GM19239 (cell line): ENCODE measurements at regions not wholly inside any gene's neighbourhood (a gene's known extent, or its start where the extent isn't known, plus 50 kb on each side); places are given as distances from the start of the nearest gene placed in this dataset.

Experiments
- DNase-seq: peaks from one replicate; pipeline ENCODE4 v3.0.0; 2011; ENCODE audit warnings: low spot score; ENCODE audit not compliant: insufficient read length
- FAIRE-seq: peaks from 2 replicates; lab custom pipeline; 2011; peaks lifted over from hg19 to GRCh38; lab: Jason Lieb, UNC

DNA sequence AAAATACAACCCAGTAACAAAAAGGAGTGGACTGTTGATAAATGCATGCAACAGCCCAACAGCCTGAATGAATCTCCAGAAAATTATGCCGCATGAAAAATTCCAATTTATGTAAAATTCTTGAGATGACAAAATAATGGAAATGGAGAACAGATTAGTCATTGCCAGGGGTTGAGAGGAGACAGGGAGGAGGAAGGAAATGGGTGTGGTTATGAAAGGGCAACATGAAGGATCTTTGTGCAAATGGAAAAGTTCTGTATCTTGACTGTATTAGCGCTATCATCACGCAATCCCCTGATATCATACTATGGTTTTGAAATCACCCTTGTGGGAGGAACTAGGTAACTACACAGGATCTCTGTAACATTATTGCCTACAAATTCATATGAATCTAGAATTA lies 1058.3 kb upstream of the RBFOX1 start:
- no peak for FAIRE-seq
- no peak for DNase-seq

DNA sequence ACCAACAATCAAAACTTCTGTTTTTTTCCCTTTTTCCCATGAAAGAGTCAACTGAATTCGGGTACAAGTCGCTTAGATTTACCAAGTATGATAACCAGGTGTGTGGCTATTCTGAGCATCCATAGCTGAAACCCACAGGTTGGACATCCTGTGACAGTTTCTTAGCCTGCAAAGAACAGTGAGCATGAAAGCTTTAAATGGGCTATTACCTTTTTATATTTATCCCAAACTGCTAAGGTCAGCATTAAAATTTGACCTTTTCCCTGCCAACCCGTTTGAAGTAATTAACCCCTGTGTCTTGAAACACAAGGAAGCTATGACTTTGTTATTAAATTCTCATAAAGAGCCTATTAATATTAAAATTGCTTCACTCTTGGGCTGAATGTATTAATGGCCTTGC lies 1065.0 kb upstream of the RBFOX1 start:
- FAIRE-seq (no peak), DNase-seq (no peak)

DNA sequence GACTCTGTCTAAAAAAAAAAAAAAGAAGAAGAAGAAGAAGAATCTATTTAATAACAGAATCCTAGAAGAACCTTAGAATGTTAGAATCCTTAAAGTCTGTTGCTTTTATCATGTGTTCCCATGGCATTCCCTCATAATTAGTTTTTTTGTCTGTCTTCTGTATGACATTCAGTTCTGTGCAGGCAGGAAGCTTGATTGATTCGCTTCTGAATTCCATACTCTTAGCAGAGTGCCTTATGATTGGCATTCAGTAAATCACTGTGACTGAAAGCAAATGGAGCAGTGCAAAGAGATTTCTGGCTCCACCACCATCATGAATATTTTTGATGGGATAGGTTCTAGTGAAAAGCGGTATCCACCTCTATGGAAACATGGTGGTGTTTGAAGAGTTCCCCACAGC lies 1065.9 kb upstream of the RBFOX1 start:
- FAIRE-seq (no peak), DNase-seq (no peak)

DNA sequence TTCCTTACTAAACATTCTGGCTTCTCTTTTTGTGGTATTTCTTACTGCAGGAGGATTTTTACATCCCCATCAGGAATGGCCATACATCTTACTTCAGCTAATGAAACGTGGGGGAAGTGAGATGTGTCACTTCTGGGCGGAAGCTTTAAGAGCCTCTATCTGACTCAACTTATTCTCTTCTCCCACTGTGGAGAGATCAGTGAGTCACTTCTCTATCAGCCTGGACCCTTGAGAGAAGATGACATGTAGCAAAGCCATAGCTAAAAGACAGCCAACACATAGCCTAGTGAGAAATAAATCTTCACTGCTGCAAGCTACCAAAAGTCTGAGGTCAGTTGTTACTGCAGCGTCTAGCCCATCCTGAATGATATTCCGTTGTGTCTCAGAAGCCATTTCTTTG lies 1066.7 kb upstream of the RBFOX1 start:
- FAIRE-seq: no peak
- no peak for DNase-seq

DNA sequence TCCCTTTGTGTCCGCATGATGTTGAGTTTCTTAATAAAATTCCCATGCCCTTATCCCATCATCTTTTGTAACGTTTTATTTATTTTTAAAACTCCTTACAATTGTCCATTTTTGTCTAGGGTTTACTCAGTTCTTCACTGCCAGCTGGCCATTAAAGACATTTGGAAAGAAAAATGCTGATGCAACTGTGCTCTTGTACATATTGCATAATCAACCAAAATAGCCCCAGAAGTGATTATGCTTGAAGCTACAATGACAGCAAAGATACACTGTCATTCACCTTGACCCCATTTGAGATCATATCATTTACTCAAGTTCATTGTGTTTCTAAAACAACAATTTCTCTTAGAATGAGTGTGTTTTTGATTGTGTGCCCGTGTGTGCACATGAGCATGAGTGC lies 1074.6 kb upstream of the RBFOX1 start:
- FAIRE-seq (no peak), DNase-seq (no peak)

DNA sequence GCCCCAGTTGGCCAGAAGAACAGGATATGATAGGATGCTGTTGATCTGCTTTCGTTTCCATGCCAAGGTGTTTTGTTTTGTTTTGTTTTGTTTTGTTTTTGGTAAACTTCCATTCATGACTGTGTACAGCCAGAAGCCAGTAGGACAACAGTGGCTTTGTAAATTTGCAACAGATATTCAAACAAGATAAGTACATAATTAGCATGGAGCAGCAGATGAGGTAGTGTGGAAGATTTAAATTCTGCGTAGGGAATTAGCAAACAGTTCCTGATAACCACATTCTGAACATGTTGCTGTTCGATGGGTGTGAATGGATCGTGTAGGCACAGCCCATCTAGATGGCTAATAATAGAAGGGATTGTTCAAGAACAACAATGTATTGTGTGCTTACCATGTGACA lies 1080.1 kb upstream of the RBFOX1 start:
- DNase-seq: no peak
- no peak for FAIRE-seq

DNA sequence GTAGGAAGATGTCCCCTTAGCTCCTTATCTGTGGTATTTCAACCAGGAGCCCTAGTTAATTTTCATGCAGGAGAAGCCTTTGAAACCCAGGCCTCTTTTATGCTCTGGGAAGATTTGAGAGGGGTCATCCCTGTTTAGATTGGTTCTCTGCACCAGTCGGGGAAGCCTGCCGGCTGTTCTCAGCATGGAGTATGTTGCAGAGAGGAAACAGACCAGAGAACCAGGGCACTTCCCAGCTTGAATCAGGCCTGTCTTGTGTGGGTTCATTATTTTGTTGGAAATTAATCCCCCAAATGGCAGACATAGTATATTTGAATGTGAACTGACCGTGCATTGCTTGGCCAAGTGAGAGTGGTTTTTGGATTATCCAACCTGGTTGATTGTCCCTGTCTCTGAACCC lies 1082.1 kb upstream of the RBFOX1 start:
- FAIRE-seq (no peak), DNase-seq (no peak)

DNA sequence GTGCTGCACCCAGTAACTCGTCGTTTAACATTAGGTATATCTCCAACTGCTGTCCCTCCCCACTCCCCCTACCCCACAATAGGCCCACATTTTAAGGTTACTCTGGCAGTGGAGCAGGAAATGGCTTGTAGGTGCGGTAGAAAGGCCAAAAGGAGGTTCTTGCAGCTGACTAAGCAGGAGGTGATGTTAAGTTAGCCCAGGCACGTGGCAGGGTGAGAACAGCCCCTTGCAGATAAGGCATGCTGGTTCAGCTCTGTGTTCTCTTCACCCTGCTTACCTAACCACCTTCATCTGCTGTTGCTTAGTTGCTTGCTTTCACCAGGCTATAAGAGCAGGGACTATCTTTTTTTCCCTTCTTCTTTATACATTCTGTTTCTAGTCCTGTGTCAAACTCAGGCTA lies 1082.8 kb upstream of the RBFOX1 start:
- DNase-seq (no peak), FAIRE-seq (no peak)

DNA sequence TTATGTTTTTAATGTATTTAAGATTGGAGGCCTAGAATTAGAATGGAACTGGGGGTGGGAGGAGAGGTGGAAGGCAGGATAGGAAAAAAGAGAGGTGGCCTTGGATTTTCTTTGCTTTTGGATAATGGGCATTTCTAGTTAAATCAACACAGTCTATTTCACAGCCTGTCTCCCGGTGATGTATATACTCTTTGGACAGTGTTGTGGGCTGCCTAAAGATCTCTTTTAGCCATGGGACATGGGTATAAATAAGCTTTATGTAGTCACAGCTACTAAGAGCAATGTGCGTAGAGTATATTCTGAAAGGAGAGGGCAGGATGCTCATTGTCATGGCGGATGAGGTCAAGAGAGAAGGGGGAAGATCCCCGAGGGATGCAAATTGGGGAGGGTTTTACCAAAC lies 1084.4 kb upstream of the RBFOX1 start:
- FAIRE-seq (no peak), DNase-seq (no peak)

DNA sequence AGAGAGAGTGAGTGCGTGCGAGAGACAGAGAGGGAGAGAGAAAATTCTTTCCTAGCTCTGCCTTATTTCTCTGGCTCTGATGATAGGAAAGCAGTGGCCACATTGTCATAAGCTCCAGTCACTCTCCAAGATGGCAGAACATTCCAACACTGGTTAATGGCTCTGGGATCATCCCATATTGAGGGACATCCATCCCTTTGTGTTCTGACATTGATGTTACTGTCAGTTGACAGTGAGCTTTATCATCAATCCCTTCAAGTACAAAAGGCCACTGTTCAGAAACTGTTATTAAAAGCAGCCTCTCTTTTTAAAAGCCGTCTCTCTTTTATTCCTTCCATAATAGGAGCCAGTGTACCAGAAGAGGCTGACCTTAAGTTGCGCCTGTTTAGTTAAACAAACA lies 1084.9 kb upstream of the RBFOX1 start:
- FAIRE-seq: no peak

DNA sequence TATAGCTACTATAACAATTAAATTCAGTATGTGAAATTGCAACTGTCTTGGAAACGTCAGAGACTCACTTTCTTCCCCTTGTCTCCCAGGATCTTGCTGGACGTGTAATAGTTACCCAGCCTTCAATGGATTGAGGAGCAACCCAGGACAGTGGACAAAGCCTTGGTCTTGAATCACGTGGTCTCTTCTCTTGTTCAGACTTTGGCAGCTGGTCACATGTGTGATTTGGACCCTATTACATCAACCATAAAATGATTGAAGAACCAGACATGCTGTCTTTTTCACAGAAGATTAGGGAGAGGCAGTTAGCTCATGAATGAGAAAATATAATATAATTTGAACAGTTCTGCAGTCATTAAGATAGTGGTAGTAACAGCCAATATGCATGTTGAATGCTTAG lies 1085.5 kb upstream of the RBFOX1 start:
- FAIRE-seq (no peak), DNase-seq (no peak)

More for the DNA sequence above, 1084.9 kb upstream of the RBFOX1 start:
- DNase-seq: no peak

DNA sequence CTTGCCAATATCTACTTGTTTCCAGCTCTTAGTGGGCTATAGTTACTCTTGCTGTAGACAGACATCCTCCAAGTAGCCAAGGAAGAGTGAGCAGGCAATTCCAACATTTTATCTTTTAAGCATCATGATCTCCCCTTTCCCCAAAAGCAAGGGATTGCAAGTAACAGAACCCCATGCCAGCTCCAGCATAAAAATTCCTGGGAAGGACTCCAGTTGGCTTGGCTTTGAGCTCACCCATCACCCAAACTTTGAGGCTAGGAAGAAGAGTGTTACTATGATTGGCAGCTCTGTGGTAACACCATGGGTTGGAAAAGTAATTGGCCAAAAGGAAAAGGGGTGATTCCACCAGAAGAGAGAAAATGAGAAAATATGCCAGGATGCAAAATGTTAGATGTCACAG lies 1086.4 kb upstream of the RBFOX1 start:
- no peak for DNase-seq
- FAIRE-seq: no peak

DNA sequence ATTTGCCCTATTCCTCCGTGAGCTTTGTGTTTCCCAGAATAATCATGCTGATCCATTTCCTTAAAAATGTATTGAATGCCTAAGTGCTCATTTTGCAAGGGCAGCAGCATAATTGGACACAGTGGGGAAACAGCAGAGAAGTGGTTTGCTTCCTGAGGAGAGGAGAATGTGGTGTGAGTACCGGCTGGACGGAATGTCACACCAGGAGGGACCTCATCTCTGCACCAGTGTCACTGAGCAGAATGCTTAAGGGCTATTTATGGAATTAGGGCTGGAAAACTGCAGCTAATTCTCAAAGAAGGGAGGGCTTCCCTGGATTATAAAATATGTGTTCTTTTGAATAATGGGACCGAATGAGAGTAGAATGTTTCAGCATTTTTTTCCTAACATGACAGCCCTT lies 1100.6 kb upstream of the RBFOX1 start:
- DNase-seq (no peak), FAIRE-seq (no peak)

DNA sequence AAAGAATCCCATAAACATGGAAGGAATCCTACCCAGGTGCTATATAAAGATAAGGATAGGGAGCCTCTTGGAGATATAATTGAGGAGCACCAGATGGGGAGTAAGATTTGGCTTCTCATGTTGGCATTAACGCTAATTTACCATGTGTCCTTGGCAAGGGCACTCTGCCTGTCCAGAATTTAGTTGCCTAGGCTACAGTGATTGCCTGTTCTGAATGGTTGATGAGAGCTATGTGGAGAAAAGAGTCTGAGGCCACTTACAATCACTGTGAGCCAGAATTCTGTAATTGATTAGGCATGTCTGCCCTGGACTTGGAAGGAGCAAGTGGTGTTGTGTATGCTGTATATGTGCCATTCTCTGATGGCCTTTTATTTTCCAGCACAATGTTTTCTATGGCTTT lies 1101.2 kb upstream of the RBFOX1 start:
- DNase-seq (no peak), FAIRE-seq (no peak)

DNA sequence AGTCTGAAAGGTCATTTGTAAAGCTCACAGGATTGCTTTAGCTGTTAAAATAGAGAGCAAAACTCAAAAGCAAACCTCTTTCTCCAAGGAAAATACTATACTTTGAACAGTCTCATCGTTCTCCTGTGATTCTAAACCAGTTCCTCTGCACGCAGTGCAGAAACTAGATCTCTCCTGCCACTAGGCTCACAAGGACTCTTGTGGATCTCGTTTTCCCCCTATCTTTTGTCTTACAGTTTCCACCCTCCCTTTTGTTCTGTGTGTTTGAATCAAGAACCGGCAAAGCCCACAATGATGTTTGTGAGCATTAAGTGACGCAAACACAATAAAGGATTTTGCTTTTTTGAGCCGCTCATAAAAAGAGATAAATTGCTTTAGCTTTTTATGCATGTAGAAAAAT lies 1103.5 kb upstream of the RBFOX1 start:
- DNase-seq (no peak), FAIRE-seq (no peak)

DNA sequence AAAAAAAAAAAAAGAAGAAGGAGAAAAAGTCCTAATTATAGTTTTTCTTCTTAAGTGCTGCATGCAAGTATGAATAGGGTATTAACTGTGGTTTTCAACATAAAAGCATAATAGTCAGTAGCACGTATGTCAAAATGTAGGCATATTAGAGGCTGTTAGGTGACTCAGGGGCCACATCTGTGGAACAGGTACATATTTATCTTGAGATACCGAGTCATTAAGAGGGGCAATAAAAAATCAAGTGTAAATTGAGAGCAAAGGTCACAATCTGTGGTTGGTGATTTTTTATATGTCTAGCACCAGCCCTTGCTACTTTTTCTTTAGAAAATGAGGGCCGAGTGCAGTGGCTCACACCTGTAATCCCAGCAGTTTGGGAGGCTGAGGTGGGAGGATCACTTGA lies 1113.8 kb upstream of the RBFOX1 start:
- DNase-seq: no peak
- no peak for FAIRE-seq

DNA sequence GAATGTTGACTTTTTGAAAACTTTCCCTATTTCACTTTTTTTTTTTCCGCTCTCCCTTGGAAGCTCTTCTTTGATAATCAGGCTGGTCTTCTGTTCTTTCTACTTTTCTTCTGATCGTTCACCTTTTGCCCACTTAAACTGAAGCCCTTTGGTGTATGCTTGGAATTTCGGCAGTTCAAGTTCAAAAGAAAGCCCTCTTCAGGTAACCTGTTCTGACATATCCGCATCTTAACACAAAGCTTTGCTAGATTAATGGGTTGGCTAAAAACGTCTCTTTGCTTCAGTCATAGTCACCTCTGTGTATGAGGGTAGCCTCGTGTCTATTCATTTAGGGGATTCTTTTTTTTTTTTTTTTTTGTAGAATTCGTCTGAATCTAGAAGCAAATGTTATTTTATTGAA lies 1115.8 kb upstream of the RBFOX1 start:
- no peak for FAIRE-seq

DNA sequence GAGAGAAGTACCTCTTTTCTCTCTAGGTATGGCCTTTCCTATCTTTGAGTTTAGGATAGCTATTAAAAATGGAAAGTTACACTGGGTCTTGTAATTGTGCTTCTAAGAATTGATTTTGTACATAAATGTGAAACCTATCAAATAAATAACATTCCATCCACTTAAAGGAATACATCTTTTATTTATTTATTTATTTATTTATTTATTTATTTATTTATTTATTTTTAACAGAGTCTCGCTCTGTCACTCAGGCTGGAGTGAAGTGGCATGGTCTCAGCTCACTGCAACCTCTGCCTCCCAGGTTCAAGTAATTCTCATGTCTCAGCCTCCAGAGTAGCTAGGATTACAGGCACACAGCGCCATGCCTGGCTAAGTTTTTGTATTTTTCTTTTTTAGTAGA lies 1114.0 kb upstream of the EEF2KMT start:
- FAIRE-seq (no peak), DNase-seq (no peak)

More for the DNA sequence above, 1115.8 kb upstream of the RBFOX1 start:
- no peak for DNase-seq

DNA sequence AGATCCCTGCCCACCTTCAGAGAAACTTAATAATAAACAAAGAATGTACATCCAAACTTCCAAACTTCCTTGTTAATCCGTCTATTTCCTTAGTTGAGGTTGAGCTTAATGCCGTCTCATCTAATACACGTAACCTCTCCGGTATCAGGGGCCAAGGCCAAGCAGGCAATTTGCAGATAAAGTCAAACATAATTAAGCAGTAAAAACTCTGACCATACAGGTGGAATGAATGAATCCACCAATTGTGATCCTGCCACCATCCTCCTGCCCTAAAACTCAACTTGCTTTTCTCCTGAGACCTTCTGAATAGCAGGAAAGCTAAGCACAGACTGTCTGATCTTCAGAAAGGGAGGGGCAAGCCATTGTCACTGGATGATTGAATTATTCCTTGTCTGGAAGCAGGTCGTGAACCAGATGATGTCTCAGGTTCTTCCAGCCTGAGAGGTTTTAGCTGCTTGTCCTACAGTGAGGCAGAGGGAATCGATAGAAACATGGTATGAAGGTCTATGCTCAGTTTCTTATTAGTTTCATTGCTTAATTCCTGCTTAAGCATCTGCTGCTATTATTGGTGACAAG lies 1111.8 kb upstream of the EEF2KMT start:
- no peak for DNase-seq
- no peak for FAIRE-seq

DNA sequence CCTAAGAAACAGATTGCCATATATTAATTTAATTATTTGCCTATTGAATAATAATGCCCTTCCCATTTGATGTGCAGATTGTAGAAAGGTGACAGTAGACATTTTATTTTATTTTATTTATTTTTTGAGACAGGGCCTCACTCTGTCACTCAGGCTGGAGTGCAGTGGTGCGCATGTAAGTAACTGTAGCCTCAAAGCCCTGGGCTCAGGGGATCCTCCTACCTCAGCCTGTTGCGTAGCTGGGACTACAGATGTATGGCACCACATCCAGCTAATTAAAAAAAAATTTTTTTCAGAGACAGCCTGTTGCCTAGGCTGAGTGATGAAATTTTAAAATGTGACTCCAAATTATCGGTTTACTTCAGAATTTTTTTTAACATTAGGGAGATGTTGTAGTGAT lies 1110.0 kb upstream of the EEF2KMT start:
- no peak for FAIRE-seq

DNA sequence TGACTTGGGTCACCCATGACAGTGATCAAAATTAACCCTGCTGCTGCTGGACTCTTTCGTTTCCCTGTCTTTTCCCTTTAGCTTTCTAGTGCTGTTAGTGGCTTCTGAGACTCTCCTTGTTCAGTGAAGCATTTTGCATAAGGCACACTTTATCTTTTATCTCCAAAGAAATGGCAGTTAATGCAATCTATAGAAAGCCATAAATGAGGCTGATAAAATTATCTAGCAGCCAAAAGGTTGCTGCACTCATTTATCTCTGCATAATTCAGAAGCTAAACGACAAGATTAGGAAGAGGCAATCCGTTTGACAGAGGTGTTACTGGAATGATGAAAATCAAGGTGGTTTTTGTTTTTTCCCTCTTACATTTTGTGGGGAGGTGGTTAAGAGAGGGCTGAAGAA lies 1109.5 kb upstream of the EEF2KMT start:
- FAIRE-seq (no peak), DNase-seq (no peak)

More for the DNA sequence above, 1110.0 kb upstream of the EEF2KMT start:
- DNase-seq: no peak

DNA sequence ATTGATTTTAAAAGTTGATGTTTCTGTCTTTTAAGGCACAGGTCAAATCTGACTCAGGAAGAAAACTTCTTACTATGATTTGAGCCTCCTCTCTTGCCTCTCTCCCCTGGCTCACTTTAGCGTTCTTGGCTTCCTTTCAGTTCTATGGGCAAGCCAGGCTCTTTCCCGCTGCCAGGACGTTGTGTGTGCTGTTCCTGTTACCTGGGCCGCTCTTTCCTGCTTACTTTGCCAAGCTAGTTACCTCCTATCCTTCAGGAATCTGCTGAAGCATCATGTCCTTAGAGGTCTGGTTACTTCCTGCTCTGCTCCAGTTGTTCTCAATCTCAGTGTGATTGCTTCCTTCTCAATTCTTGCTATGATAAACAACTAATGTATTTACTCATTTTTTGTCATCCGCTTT lies 1108.5 kb upstream of the EEF2KMT start:
- FAIRE-seq: no peak
- DNase-seq: no peak

DNA sequence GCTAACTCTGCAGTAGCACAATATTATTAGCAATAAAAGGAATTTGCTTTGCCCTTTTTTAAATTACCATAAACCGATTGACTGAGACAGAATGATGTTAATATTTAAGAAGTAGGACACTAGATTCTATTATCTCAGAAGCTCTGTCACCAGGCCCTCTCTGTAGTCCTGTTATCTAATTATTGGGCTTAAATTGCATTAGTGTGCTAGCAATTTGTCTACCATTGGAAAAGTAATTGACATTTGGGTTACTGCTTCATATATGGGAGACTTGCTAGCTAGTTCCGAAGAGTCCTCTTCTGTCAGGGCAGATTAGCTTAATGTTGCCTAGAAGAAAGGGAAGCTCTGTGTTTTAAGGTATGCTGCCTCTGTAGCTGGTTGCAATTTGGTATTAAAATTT lies 1107.3 kb upstream of the EEF2KMT start:
- no peak for FAIRE-seq
- DNase-seq: no peak
